HCT116 (cell line): ENCODE measurements at regions not wholly inside any gene's neighbourhood (a gene's known extent, or its start where the extent isn't known, plus 50 kb on each side); places are given as distances from the start of the nearest gene placed in this dataset.

Source experiments
- ATAC-seq: fragments of 200-7000 bp; cut with Tn5 transposase; 2 replicates; pipeline ENCODE4 v1.9.1; 2020; ENCODE audit warnings: mild to moderate bottlenecking, moderate library complexity
- BruUV-seq: library from RNA; stranded (reverse); fragments of 400-500 nt; replicated peaks from 2 replicates; lab custom pipeline; 2021; lab: Mats Ljungman, UMichigan
- CTCF ChIA-PET: fragments of 300-600 bp; sonication (Branson Sonifier 250); formaldehyde crosslinking; loops from one replicate; lab custom pipeline; 2021; ENCODE audit warnings: antibody characterized with exemption; lab: Charles Lee
- POLR2A ChIA-PET: fragments of 300-600, 350-600 bp; sonication (Branson Sonifier 250); formaldehyde crosslinking; loops from one replicate; lab custom pipeline; 2021; ENCODE audit warnings: antibody characterized with exemption; lab: Charles Lee
- RAD21 ChIA-PET, 2 experiments: fragments of 300-600 bp; sonication (Branson Sonifier 250); formaldehyde crosslinking; loops; one replicate each; lab custom pipeline; 2023; ENCODE audit warnings: low total read pairs in 2 of 2; ENCODE audit not compliant: uncharacterized antibody in 2 of 2, unreplicated experiment in 2 of 2, low non-redundant PET in 1 of 2; lab: Charles Lee
- DNase-seq: peaks from one replicate; pipeline ENCODE4 v3.0.0-alpha.2; 2010; ENCODE audit warnings: low read depth, low spot score
- H2AFZ ChIP-seq: fragments of 200-600 bp; shearing (Covaris generic), sonication (generic); 2 replicates; pipeline ENCODE4 v1.6.1; 2017; ENCODE audit warnings: low read depth, mixed run types, mixed read lengths, antibody characterized with exemption, low read length; ENCODE audit not compliant: poor library complexity, severe bottlenecking
- H3K27ac ChIP-seq: 2 replicates; pipeline ENCODE4 v1.5.1; 2012; ENCODE audit warnings: low read depth, low read length
- H3K27me3 ChIP-seq: fragments of 200-600 bp; sonication (generic); 2 replicates; pipeline ENCODE4 v1.6.1; 2016; ENCODE audit warnings: mixed run types, low read length, mixed read lengths; ENCODE audit not compliant: insufficient read depth
- H3K36me3 ChIP-seq, 2 experiments: fragments of 200-500 bp in 1 of 2; fragments of 200-600 bp in 1 of 2; sonication (Bioruptor generic) in 1 of 2; sonication (generic) in 1 of 2; 2 replicates each; pipeline versions ENCODE4 v1.5.1 to v1.6.1; 2014 to 2016; ENCODE audit warnings: low read length in 2 of 2, inconsistent platforms in 1 of 2, mixed read lengths in 1 of 2, mixed run types in 1 of 2; ENCODE audit not compliant: insufficient read depth in 2 of 2, control insufficient read depth in 1 of 2
- H3K4me1 ChIP-seq, 2 experiments: fragments of 200-600 bp in 1 of 2; sonication (generic) in 1 of 2; 2 replicates each; pipeline versions ENCODE4 v1.5.1 to v1.6.1; 2012 to 2017; ENCODE audit warnings: low read length in 2 of 2, inconsistent platforms in 1 of 2, mild to moderate bottlenecking in 1 of 2, mixed read lengths in 1 of 2, mixed run types in 1 of 2, moderate library complexity in 1 of 2; ENCODE audit not compliant: insufficient read depth in 2 of 2, control insufficient read depth in 1 of 2
- H3K4me2 ChIP-seq: fragments of 200-600 bp; sonication (generic); 2 replicates; pipeline ENCODE4 v1.6.1; 2017; ENCODE audit warnings: mixed run types, low read length, mixed read lengths
- H3K4me3 ChIP-seq, 2 experiments: fragments of 200-600 bp in 1 of 2; sonication (generic) in 1 of 2; replicated peaks in 1 of 2; 2 replicates each; pipeline ENCODE4 v1.5.1; 2011 to 2016; ENCODE audit warnings: low read length in 2 of 2, control low read depth in 1 of 2, low read depth in 1 of 2, mild to moderate bottlenecking in 1 of 2, mixed read lengths in 1 of 2, mixed run types in 1 of 2
- H3K79me2 ChIP-seq: fragments of 200-600 bp; sonication (generic); 2 replicates; pipeline ENCODE4 v1.6.1; 2017; ENCODE audit warnings: mild to moderate bottlenecking, mixed run types, low read length, moderate library complexity, mixed read lengths; ENCODE audit not compliant: insufficient read depth
- H3K9ac ChIP-seq: fragments of 200-600 bp; sonication (generic); 2 replicates; pipeline ENCODE4 v1.6.1; 2016; ENCODE audit warnings: low read length, mixed read lengths
- H3K9me2 ChIP-seq: fragments of 200-600 bp; sonication (generic), shearing (Covaris generic); 2 replicates; pipeline ENCODE4 v1.6.1; 2017; ENCODE audit warnings: mixed run types, mild to moderate bottlenecking, moderate library complexity; ENCODE audit not compliant: insufficient read depth
- H3K9me3 ChIP-seq, 2 experiments: fragments of 200-500 bp in 1 of 2; fragments of 200-600 bp in 1 of 2; sonication (Bioruptor generic) in 1 of 2; sonication (generic) in 1 of 2; 2 replicates each; pipeline ENCODE4 v1.6.1; 2014 to 2017; ENCODE audit warnings: low read length in 2 of 2, mixed read lengths in 2 of 2, inconsistent platforms in 1 of 2, low read depth in 1 of 2, mild to moderate bottlenecking in 1 of 2, mixed run types in 1 of 2, moderate library complexity in 1 of 2; ENCODE audit not compliant: control insufficient read depth in 1 of 2, insufficient read depth in 1 of 2
- H4K20me1 ChIP-seq: fragments of 200-600 bp; sonication (generic), shearing (Covaris generic); 2 replicates; pipeline ENCODE4 v1.6.1; 2017; ENCODE audit warnings: mixed run types, mild to moderate bottlenecking, moderate library complexity; ENCODE audit not compliant: insufficient read depth
- ATF3 ChIP-seq: IDR thresholded peaks from 2 replicates; pipeline ENCODE4 v1.6.1; 2012
- CBX3 ChIP-seq: IDR thresholded peaks from 2 replicates; pipeline ENCODE4 v1.6.1; 2012; ENCODE audit warnings: low read depth
- CTCF ChIP-seq, 3 experiments: fragments of 200-600 bp in 1 of 3; sonication (generic) in 1 of 3; IDR thresholded peaks in 2 of 3; conservative IDR thresholded peaks in 1 of 3; 2 replicates each; pipeline ENCODE4 v1.5.1; 2012 to 2017; ENCODE audit warnings: low read depth in 2 of 3, low read length in 2 of 3, antibody characterized with exemption in 1 of 3, borderline replicate concordance in 1 of 3, control low read depth in 1 of 3, mild to moderate bottlenecking in 1 of 3, mixed read lengths in 1 of 3, mixed run types in 1 of 3, moderate library complexity in 1 of 3; ENCODE audit not compliant: insufficient read depth in 1 of 3
- EGR1 ChIP-seq: IDR thresholded peaks from 2 replicates; pipeline ENCODE4 v1.6.1; 2012; ENCODE audit warnings: low read depth
- EZH2 ChIP-seq: fragments of 200-600 bp; sonication (generic); IDR thresholded peaks from 2 replicates; pipeline ENCODE4 v1.6.1; 2017; ENCODE audit warnings: antibody characterized with exemption, mixed run types
- FOSL1 ChIP-seq: IDR thresholded peaks from 2 replicates; pipeline ENCODE4 v1.6.1; 2012; ENCODE audit warnings: low read depth
- JUND ChIP-seq: IDR thresholded peaks from 2 replicates; pipeline ENCODE4 v1.6.1; 2012
- POLR2A ChIP-seq: IDR thresholded peaks from 2 replicates; pipeline ENCODE4 v1.7.0; 2011; ENCODE audit warnings: borderline replicate concordance; ENCODE audit not compliant: insufficient read depth, insufficient read length; ENCODE audit errors: extremely low read depth
- RAD21 ChIP-seq: IDR thresholded peaks from 2 replicates; pipeline ENCODE4 v1.6.1; 2012; ENCODE audit warnings: low read depth, mild to moderate bottlenecking
- SIN3A ChIP-seq: IDR thresholded peaks from 2 replicates; pipeline ENCODE4 v1.6.1; 2012; ENCODE audit warnings: low read depth
- SRF ChIP-seq: IDR thresholded peaks from 2 replicates; pipeline ENCODE4 v1.6.1; 2012; ENCODE audit warnings: low read depth
- TCF7L2 ChIP-seq: IDR thresholded peaks from 2 replicates; pipeline ENCODE4 v1.7.0; 2011; ENCODE audit warnings: borderline replicate concordance, inconsistent platforms; ENCODE audit not compliant: insufficient read depth, insufficient read length; ENCODE audit errors: extremely low read depth
- YY1 ChIP-seq: IDR thresholded peaks from 2 replicates; pipeline ENCODE4 v1.6.1; 2011; ENCODE audit warnings: low read length, low read depth, moderate library complexity, mild to moderate bottlenecking; ENCODE audit not compliant: insufficient replicate concordance; ENCODE audit errors: extremely low read depth
- ZFX ChIP-seq: fragments of 450-650 bp; IDR thresholded peaks from 2 replicates; pipeline ENCODE4 v1.6.1; 2017
- ZNF274 ChIP-seq: fragments of 200-500 bp; sonication (Bioruptor generic); IDR thresholded peaks from 2 replicates; pipeline ENCODE4 v1.6.1; 2014; ENCODE audit warnings: mild to moderate bottlenecking, low read depth, low read length, inconsistent platforms
- intact Hi-C: fragments of 100-400 bp; cut with micrococcal nuclease; formaldehyde crosslinking; loops from 2 replicates; pipeline ENCODE4 v1.10.0; 2022

- H3K4me1 ChIP-seq, result no peaks in the 10 kb centered on the region
- no peaks in the 10 kb centered on the region for H3K9me2 ChIP-seq
- ATAC-seq (no peak), DNase-seq (no peak)
- H4K20me1 ChIP-seq, result no peaks in the 10 kb centered on the region
- no peak overlapping the region for H2AFZ ChIP-seq
- BruUV-seq, result no TSS peak
- TF ChIP-seq RAD21 (no peak), ZFX (no peak)
- H3K9me3 ChIP-seq, result peaks cover 6 to 21% of the 10 kb centered on the region in 2 experiments; a peak in 2 of 4 replicates
- no peaks in the 10 kb centered on the region for H3K79me2 ChIP-seq
- intact Hi-C loops, result no loop called here
- H3K4me2 ChIP-seq, result no peak overlapping the region
- H3K27ac ChIP-seq, result no peak overlapping the region
- RAD21 ChIA-PET, result no interaction called here
- no peaks in the 10 kb centered on the region; a peak in 1 of 4 replicates for H3K36me3 ChIP-seq
- H3K4me3 ChIP-seq, result no peak overlapping the region
- no peak overlapping the region for H3K9ac ChIP-seq
- POLR2A ChIA-PET, result no interaction called here
- no peaks in the 10 kb centered on the region for H3K27me3 ChIP-seq
- CTCF ChIA-PET, result no interaction called here
Measured at GRCh38 chr1:105243411-105243810, 1493.7 kb downstream of the AMY1C start.

GRCh38 chr1:105243969-105244368, 1494.3 kb downstream of the AMY1C start:
- TF ChIP-seq ZNF274 (no peak), EZH2 (no peak), SIN3A (no peak), JUND (no peak), CTCF (IDR thresholded peaks at IDR 0.05 in 2 of 3, conservative IDR thresholded peaks at IDR 0.05 in 1 of 3; ENCODE audit: borderline replicate concordance in 1 of 3, insufficient read depth in 1 of 3, low read depth in 2 of 3, low read length in 2 of 3) (no peak), ATF3 (no peak), ZFX (no peak), EGR1 (no peak), TCF7L2 (no peak), YY1 (no peak), SRF (no peak), CBX3 (no peak), FOSL1 (no peak), POLR2A (no peak)
- TF ChIP-seq, all 23 proteins: peak for 0
- no TSS peak for BruUV-seq
- CTCF ChIA-PET, result no interaction called here

More at GRCh38 chr1:105243969-105244368, 1494.3 kb downstream of the AMY1C start:
- Histone ChIP-seq H4K20me1 (no peaks in the 10 kb centered on the region), H3K79me2 (no peaks in the 10 kb centered on the region), H3K9me2 (no peaks in the 10 kb centered on the region), H3K9me3 (peaks cover under 1 to 17% of the 10 kb centered on the region in 2 experiments; a peak in 2 of 4 replicates), H3K36me3 (no peaks in the 10 kb centered on the region), H3K4me1 (no peaks in the 10 kb centered on the region), H3K4me3 (no peak overlapping the region), H3K27ac (no peak overlapping the region), H2AFZ (no peak overlapping the region), H3K27me3 (no peaks in the 10 kb centered on the region), H3K9ac (no peak overlapping the region), H3K4me2 (no peak overlapping the region)
- ATAC-seq, result no peak
- DNase-seq, result no peak
- intact Hi-C loops, result no loop called here
- POLR2A ChIA-PET, result no interaction called here
- RAD21 ChIA-PET, result no interaction called here
